ENCODE measurements at regions not wholly inside any gene's neighbourhood (a gene's known extent, or its start where the extent isn't known, plus 50 kb on each side); places are given as distances from the start of the nearest gene placed in this dataset.

DNA sequence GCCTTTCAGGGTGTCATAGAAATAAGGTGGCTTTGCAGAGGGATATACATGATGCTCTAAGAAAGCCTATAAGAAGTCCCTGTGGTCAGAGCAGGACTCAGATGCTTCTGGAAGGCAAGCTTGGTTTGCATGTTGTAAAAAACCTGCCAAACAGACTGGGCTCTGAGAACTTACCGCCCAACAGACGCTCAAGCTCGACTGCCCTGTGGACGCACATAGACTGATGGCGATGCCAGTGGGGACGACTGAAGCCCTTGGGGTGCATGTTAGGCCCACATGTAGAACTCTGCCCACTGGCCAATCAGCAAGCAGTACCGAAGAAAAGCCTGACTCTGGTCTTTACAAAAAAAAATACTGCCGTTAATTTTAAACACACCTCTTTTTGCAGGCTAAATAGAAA, 133.8 kb downstream of the NAV1 start:
- Histone ChIP-seq H3K4me2 (no peak overlapping the region), H3K9ac (no peak overlapping the region), H3K4me3 (ENCODE audit: low read depth in 2 of 2, low read length in 1 of 2) (no peak overlapping the region), H3K36me3 (replicated peaks in 1 of 2; ENCODE audit: control insufficient read depth in 1 of 2, insufficient read depth in 2 of 2, low read length in 1 of 2) (peaks cover 0 to 13% of the 10 kb centered on the region in 2 experiments), H2AFZ (ENCODE audit: low read depth) (no peak overlapping the region), H3K79me2 (ENCODE audit: insufficient read depth) (peaks cover 100% of the 10 kb centered on the region), H3K27me3 (ENCODE audit: insufficient read depth) (no peaks in the 10 kb centered on the region), H3F3A (replicated peaks; ENCODE audit: insufficient read depth) (peaks cover 34% of the 10 kb centered on the region), H3K4me1 (ENCODE audit: control insufficient read depth in 1 of 2, insufficient read depth in 2 of 2, low read depth in 1 of 2, low read length in 1 of 2) (peaks cover 24 to 34% of the 10 kb centered on the region in 2 experiments), H4K20me1 (ENCODE audit: insufficient read depth) (peaks cover 100% of the 10 kb centered on the region), H3K27ac (ENCODE audit: low read depth in 2 of 2, low read length in 1 of 2) (no peak overlapping the region), H3K9me2 (no peaks in the 10 kb centered on the region), H3K9me3 (no peaks in the 10 kb centered on the region)
- POLR2A ChIA-PET = no interaction called here
- DNase-seq = no peak
- TF ChIP-seq, protein P1, sequence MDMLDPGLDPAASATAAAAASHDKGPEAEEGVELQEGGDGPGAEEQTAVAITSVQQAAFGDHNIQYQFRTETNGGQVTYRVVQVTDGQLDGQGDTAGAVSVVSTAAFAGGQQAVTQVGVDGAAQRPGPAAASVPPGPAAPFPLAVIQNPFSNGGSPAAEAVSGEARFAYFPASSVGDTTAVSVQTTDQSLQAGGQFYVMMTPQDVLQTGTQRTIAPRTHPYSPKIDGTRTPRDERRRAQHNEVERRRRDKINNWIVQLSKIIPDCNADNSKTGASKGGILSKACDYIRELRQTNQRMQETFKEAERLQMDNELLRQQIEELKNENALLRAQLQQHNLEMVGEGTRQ (IDR thresholded peaks at IDR 0.05; ENCODE audit: borderline replicate concordance, low read depth, low read length) = no peak
- WGBS (ENCODE audit: low lambda C conversion rate) = 93% methylated on average over 8 of the region's 8 CpGs
- CTCF ChIA-PET = interaction anchor here (0.8 to 2.2 kb wide), 5 partner anchors 24 to 223 kb away, joined by 3 to 8 read pairs (median 5); no protein-coding TSS in a partner anchor

- H3F3A ChIP-seq (replicated peaks; ENCODE audit: insufficient read depth) = peaks cover 37% of the 10 kb centered on the region
- no peaks in the 10 kb centered on the region for H3K27me3 ChIP-seq (ENCODE audit: insufficient read depth)
- WGBS (ENCODE audit: low lambda C conversion rate) = 83% methylated on average over 9 of the region's 9 CpGs
- H3K9me3 ChIP-seq = no peaks in the 10 kb centered on the region
- no peak overlapping the region for H2AFZ ChIP-seq (ENCODE audit: low read depth)
- H3K27ac ChIP-seq (ENCODE audit: low read depth in 2 of 2, low read length in 1 of 2) = no peak overlapping the region
- peaks cover 0 to 18% of the 10 kb centered on the region in 2 experiments for H3K36me3 ChIP-seq (replicated peaks in 1 of 2; ENCODE audit: control insufficient read depth in 1 of 2, insufficient read depth in 2 of 2, low read length in 1 of 2)
- no peak overlapping the region for H3K4me2 ChIP-seq
- H3K9ac ChIP-seq = no peak overlapping the region
- ChIA-PET CTCF (interaction anchor here (0.8 to 2.2 kb wide), 7 partner anchors 20 to 223 kb away, joined by 3 to 8 read pairs (median 4); no protein-coding TSS in a partner anchor), POLR2A (no interaction called here)
- H3K4me3 ChIP-seq (ENCODE audit: low read depth in 2 of 2, low read length in 1 of 2) = no peak overlapping the region
- H4K20me1 ChIP-seq (ENCODE audit: insufficient read depth) = peaks cover 100% of the 10 kb centered on the region
- peaks cover 24 to 34% of the 10 kb centered on the region in 2 experiments for H3K4me1 ChIP-seq (ENCODE audit: control insufficient read depth in 1 of 2, insufficient read depth in 2 of 2, low read depth in 1 of 2, low read length in 1 of 2)
- H3K79me2 ChIP-seq (ENCODE audit: insufficient read depth) = peaks cover 100% of the 10 kb centered on the region
- peak; percentile 43 for DNase-seq
- TF ChIP-seq FOXJ3 (CRISPR knock-in tag; IDR thresholded peaks at IDR 0.05) (no peak), USF1 (IDR thresholded peaks at IDR 0.05; ENCODE audit: borderline replicate concordance, low read depth) (no peak), ZBTB33 (IDR thresholded peaks at IDR 0.05; ENCODE audit: borderline replicate concordance, low read depth) (no peak), SMC3 (IDR thresholded peaks at IDR 0.05; ENCODE audit: low read depth, low read length) (no peak), MEF2A (IDR thresholded peaks at IDR 0.05; ENCODE audit: borderline replicate concordance, low read depth) (no peak), TEAD4 (IDR thresholded peaks at IDR 0.05; ENCODE audit: borderline replicate concordance, insufficient read depth) (no peak)
- TF ChIP-seq, protein P2, sequence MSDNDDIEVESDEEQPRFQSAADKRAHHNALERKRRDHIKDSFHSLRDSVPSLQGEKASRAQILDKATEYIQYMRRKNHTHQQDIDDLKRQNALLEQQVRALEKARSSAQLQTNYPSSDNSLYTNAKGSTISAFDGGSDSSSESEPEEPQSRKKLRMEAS (IDR thresholded peaks at IDR 0.05; ENCODE audit: low read depth) = no peak
- no peaks in the 10 kb centered on the region for H3K9me2 ChIP-seq
Observed at GRCh38 chr1:201673093-201673492, 134.2 kb downstream of the NAV1 start.
